ENCODE measurements at regions not wholly inside any gene's neighbourhood (a gene's known extent, or its start where the extent isn't known, plus 50 kb on each side); places are given as distances from the start of the nearest gene placed in this dataset.

GRCh38 chrX:34557733-34558132 lies 99.4 kb downstream of the TMEM47 start:
- TF ChIP-seq POLR2A (IDR thresholded peaks at IDR 0.05) (no peak), CTCF (IDR thresholded peaks at IDR 0.05) (no peak)

Measured in Peyer's patch (tissue), 4 donors.